Panc1 (cell line): ENCODE measurements at regions not wholly inside any gene's neighbourhood (a gene's known extent, or its start where the extent isn't known, plus 50 kb on each side); places are given as distances from the start of the nearest gene placed in this dataset.

Experiments
- TF ChIP-seq, protein P1 (sequence below): fragments of 450-650 bp; IDR thresholded peaks from 2 replicates; pipeline ENCODE4 v1.5.1; 2017; ENCODE audit warnings: mild to moderate bottlenecking
- TF ChIP-seq, protein P2 (sequence below), 2 experiments: IDR thresholded peaks; 2 replicates each; pipeline ENCODE4 v1.6.1; 2011 to 2012; ENCODE audit warnings: low read depth in 2 of 2, control low read depth in 1 of 2, low read length in 1 of 2, mild to moderate bottlenecking in 1 of 2, moderate library complexity in 1 of 2; ENCODE audit not compliant: insufficient read depth in 1 of 2

DNA sequence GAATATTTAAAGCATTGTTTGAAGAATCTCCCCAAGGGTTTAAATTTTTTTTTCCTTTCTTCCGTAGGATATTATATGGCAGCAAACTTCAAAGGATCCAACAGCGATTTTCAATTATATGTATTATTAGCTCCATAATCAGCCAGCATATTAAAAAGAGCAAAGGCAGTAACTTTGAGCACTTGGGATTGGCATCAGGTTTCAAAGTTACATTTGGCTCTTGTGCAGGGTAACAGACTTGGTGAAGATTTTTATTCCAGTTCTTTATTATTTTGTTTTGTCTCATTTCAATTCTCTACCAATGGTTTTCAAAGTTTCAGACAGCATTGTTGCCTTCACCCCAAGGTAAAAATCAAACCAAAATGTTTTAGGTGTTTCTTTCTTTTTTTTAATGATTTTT, 116.7 kb upstream of the ZNF366 start:
- TF ChIP-seq, protein P1, sequence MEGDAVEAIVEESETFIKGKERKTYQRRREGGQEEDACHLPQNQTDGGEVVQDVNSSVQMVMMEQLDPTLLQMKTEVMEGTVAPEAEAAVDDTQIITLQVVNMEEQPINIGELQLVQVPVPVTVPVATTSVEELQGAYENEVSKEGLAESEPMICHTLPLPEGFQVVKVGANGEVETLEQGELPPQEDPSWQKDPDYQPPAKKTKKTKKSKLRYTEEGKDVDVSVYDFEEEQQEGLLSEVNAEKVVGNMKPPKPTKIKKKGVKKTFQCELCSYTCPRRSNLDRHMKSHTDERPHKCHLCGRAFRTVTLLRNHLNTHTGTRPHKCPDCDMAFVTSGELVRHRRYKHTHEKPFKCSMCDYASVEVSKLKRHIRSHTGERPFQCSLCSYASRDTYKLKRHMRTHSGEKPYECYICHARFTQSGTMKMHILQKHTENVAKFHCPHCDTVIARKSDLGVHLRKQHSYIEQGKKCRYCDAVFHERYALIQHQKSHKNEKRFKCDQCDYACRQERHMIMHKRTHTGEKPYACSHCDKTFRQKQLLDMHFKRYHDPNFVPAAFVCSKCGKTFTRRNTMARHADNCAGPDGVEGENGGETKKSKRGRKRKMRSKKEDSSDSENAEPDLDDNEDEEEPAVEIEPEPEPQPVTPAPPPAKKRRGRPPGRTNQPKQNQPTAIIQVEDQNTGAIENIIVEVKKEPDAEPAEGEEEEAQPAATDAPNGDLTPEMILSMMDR, result no peak
- TF ChIP-seq, protein P2, sequence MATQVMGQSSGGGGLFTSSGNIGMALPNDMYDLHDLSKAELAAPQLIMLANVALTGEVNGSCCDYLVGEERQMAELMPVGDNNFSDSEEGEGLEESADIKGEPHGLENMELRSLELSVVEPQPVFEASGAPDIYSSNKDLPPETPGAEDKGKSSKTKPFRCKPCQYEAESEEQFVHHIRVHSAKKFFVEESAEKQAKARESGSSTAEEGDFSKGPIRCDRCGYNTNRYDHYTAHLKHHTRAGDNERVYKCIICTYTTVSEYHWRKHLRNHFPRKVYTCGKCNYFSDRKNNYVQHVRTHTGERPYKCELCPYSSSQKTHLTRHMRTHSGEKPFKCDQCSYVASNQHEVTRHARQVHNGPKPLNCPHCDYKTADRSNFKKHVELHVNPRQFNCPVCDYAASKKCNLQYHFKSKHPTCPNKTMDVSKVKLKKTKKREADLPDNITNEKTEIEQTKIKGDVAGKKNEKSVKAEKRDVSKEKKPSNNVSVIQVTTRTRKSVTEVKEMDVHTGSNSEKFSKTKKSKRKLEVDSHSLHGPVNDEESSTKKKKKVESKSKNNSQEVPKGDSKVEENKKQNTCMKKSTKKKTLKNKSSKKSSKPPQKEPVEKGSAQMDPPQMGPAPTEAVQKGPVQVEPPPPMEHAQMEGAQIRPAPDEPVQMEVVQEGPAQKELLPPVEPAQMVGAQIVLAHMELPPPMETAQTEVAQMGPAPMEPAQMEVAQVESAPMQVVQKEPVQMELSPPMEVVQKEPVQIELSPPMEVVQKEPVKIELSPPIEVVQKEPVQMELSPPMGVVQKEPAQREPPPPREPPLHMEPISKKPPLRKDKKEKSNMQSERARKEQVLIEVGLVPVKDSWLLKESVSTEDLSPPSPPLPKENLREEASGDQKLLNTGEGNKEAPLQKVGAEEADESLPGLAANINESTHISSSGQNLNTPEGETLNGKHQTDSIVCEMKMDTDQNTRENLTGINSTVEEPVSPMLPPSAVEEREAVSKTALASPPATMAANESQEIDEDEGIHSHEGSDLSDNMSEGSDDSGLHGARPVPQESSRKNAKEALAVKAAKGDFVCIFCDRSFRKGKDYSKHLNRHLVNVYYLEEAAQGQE (IDR thresholded peaks at IDR 0.05; ENCODE audit: insufficient read depth in 1 of 2, low read depth in 2 of 2, low read length in 1 of 2), result no peak
